ENCODE measurements at regions not wholly inside any gene's neighbourhood (a gene's known extent, or its start where the extent isn't known, plus 50 kb on each side); places are given as distances from the start of the nearest gene placed in this dataset.

DNA sequence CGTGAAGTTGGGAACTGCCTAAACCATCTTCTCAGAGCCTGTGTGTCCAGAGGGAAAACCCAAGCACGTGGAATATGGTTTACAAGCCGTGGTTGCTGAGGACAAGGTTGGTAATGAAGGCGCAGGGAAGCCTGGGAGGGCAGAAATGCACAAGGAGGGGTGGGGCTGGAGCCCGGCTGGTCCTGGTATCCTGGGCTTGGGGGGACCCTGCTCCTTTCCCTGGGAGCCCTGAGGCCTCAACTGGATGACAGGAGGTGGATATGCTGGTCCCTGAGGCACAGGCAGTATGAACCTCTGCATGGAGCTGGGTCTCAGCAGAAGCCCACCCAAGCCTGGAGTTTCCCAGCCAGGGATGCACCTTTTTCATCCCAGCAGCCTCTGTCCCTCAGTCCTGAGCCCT is 80.3 kb upstream of the RET start:
- Histone ChIP-seq H3K4me1 (ENCODE audit: control insufficient read depth, insufficient read depth, low read length) (no peaks in the 10 kb centered on the region), H3K27me3 (replicated peaks in 1 of 2; ENCODE audit: control insufficient read depth in 2 of 2, insufficient read depth in 2 of 2, low read length in 1 of 2) (no peaks in the 10 kb centered on the region), H3K4me2 (ENCODE audit: control insufficient read depth, insufficient read depth) (no peak overlapping the region), H3K27ac (ENCODE audit: control insufficient read depth, insufficient read depth) (no peak overlapping the region), H3K79me2 (ENCODE audit: control insufficient read depth, insufficient read depth, low read length) (no peaks in the 10 kb centered on the region), H3K9me3 (replicated peaks; ENCODE audit: control insufficient read depth, insufficient read depth, low read length) (no peaks in the 10 kb centered on the region), H3K4me3 (no peak overlapping the region), H4K20me1 (ENCODE audit: control insufficient read depth, insufficient read depth) (no peaks in the 10 kb centered on the region), H2AFZ (ENCODE audit: control insufficient read depth, low read depth, low read length) (no peak overlapping the region), H3K9ac (ENCODE audit: control insufficient read depth, insufficient read depth, low read length) (no peak overlapping the region), H3K36me3 (ENCODE audit: control insufficient read depth in 2 of 2, insufficient read depth in 2 of 2, low read length in 1 of 2) (no peaks in the 10 kb centered on the region)
- no TSS peak for BruUV-seq (replicated peaks)
- in situ Hi-C loops (cut with MboI) (no loop called here), intact Hi-C loops (cut with micrococcal nuclease; ENCODE audit: unreplicated experiment) (no loop called here)
- no peak for TF ChIP-seq FOS (IDR thresholded peaks at IDR 0.05; ENCODE audit: borderline replicate concordance, extremely low read depth, insufficient read length)
- TF ChIP-seq SIX5 (IDR thresholded peaks at IDR 0.05; ENCODE audit: low read depth, low read length, severe bottlenecking), result no peak
- TF ChIP-seq, protein P1, sequence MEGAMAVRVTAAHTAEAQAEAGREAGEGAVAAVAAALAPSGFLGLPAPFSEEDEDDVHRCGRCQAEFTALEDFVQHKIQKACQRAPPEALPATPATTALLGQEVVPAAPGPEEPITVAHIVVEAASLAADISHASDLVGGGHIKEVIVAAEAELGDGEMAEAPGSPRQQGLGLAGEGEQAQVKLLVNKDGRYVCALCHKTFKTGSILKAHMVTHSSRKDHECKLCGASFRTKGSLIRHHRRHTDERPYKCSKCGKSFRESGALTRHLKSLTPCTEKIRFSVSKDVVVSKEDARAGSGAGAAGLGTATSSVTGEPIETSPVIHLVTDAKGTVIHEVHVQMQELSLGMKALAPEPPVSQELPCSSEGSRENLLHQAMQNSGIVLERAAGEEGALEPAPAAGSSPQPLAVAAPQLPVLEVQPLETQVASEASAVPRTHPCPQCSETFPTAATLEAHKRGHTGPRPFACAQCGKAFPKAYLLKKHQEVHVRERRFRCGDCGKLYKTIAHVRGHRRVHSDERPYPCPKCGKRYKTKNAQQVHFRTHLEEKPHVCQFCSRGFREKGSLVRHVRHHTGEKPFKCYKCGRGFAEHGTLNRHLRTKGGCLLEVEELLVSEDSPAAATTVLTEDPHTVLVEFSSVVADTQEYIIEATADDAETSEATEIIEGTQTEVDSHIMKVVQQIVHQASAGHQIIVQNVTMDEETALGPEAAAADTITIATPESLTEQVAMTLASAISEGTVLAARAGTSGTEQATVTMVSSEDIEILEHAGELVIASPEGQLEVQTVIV (IDR thresholded peaks at IDR 0.05; ENCODE audit: borderline replicate concordance, partially characterized antibody), result no peak
- TF ChIP-seq NBN (IDR thresholded peaks at IDR 0.05), result no peak
- TF ChIP-seq KDM1A (IDR thresholded peaks at IDR 0.05; ENCODE audit: borderline replicate concordance), result no peak
- TF ChIP-seq EGR1 (IDR thresholded peaks at IDR 0.05; ENCODE audit: borderline replicate concordance in 1 of 2, low read depth in 2 of 2, low read length in 2 of 2), result no peak
- no peak for TF ChIP-seq RFX5 (IDR thresholded peaks at IDR 0.05; ENCODE audit: low read depth, low read length)
- no peak for TF ChIP-seq STAT1 (conservative IDR thresholded peaks at IDR 0.05)
- ATAC-seq (no peak), FAIRE-seq (no peak), DNase-seq (ENCODE audit: low read depth, low spot score) (no peak)
- RAD21 ChIA-PET (ENCODE audit: unreplicated experiment), result no interaction called here
- POLR2A ChIA-PET, result no interaction called here
- WGBS (ENCODE audit: insufficient coverage, insufficient replicate concordance, low lambda C conversion rate, missing lambda C conversion rate), result 17% methylated on average over 5 of the region's 5 CpGs
- CTCF ChIA-PET, result no interaction called here
- SMC1A ChIA-PET (ENCODE audit: uncharacterized antibody, unreplicated experiment), result no interaction called here

All from GM12878 (cell line).